ENCODE measurements at regions not wholly inside any gene's neighbourhood (a gene's known extent, or its start where the extent isn't known, plus 50 kb on each side); places are given as distances from the start of the nearest gene placed in this dataset.

GRCh38 chr10:83926606-83927005 is 212.7 kb upstream of the GHITM start:
- H3K27ac ChIP-seq = no peak overlapping the region
- no peak for TF ChIP-seq ZFX (IDR thresholded peaks at IDR 0.05; ENCODE audit: borderline replicate concordance)
- no peak for TF ChIP-seq CTCF (IDR thresholded peaks at IDR 0.05)

- TF ChIP-seq ZFX (IDR thresholded peaks at IDR 0.05; ENCODE audit: borderline replicate concordance) = no peak
- no peak overlapping the region for H3K27ac ChIP-seq
These were observed 212.1 kb upstream of the GHITM start for GRCh38 chr10:83927166-83927565.

GRCh38 chr10:83929399-83929798 is 209.9 kb upstream of the GHITM start:
- TF ChIP-seq CTCF (IDR thresholded peaks at IDR 0.05) = no peak
- no peak for TF ChIP-seq ZFX (IDR thresholded peaks at IDR 0.05; ENCODE audit: borderline replicate concordance)
- no peak overlapping the region for H3K27ac ChIP-seq

- no peak overlapping the region for H3K27ac ChIP-seq
- TF ChIP-seq ZFX (IDR thresholded peaks at IDR 0.05; ENCODE audit: borderline replicate concordance) = no peak
- no peak for TF ChIP-seq CTCF (IDR thresholded peaks at IDR 0.05)
These were observed 207.6 kb upstream of the GHITM start for GRCh38 chr10:83931669-83932068.

GRCh38 chr10:83932245-83932644 is 207.1 kb upstream of the GHITM start:
- no peak for TF ChIP-seq ZFX (IDR thresholded peaks at IDR 0.05; ENCODE audit: borderline replicate concordance)
- no peak for TF ChIP-seq CTCF (IDR thresholded peaks at IDR 0.05)

GRCh38 chr10:83934062-83934461 is 205.2 kb upstream of the GHITM start:
- no peak overlapping the region for H3K27ac ChIP-seq
- TF ChIP-seq ZFX (IDR thresholded peaks at IDR 0.05; ENCODE audit: borderline replicate concordance) (no peak), CTCF (IDR thresholded peaks at IDR 0.05) (no peak)

More at GRCh38 chr10:83932245-83932644, 207.1 kb upstream of the GHITM start:
- no peak overlapping the region for H3K27ac ChIP-seq

GRCh38 chr10:83934641-83935338 is 204.5 kb upstream of the GHITM start:
- TF ChIP-seq ZFX (IDR thresholded peaks at IDR 0.05; ENCODE audit: borderline replicate concordance) (no peak), CTCF (IDR thresholded peaks at IDR 0.05) (no peak)
- no peak overlapping the region for H3K27ac ChIP-seq

GRCh38 chr10:83935339-83935736 is 204.0 kb upstream of the GHITM start:
- no peak overlapping the region for H3K27ac ChIP-seq
- no peak for TF ChIP-seq CTCF (IDR thresholded peaks at IDR 0.05)
- TF ChIP-seq ZFX (IDR thresholded peaks at IDR 0.05; ENCODE audit: borderline replicate concordance) = no peak
